ENCODE measurements at regions not wholly inside any gene's neighbourhood (a gene's known extent, or its start where the extent isn't known, plus 50 kb on each side); places are given as distances from the start of the nearest gene placed in this dataset.

DNA sequence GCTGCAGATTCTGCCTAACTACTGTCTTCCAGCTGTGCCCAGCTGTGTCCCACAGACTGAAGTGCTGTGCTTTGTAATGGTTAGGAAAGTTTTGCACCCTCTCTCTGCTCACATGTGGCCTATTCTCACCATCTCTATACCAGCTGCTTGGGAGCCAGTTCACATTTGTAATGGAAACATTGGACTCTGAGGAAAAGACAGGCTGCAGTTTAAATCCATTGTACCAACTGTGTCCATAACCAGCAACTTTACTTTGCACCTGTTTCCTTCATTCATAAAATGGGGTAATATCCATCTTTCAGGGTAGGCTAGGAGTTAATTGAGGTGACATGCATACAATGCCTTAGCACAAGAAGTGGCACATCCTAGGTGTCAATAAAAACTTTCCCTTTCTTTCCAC is 344.0 kb downstream of the TNS1 start:
- Histone ChIP-seq H3K27ac (ENCODE audit: low read depth, low read length) (no peak overlapping the region), H3K9me2 (replicated peaks; ENCODE audit: control insufficient read depth, low read length) (no peaks in the 10 kb centered on the region), H3K27me3 (ENCODE audit: control insufficient read depth, low read length) (peaks cover 24% of the 10 kb centered on the region; the same call in 1 of the 2 replicates), H3K4me1 (ENCODE audit: control insufficient read depth, low read length) (no peaks in the 10 kb centered on the region), H3K36me3 (ENCODE audit: control insufficient read depth, low read length) (no peaks in the 10 kb centered on the region), H3K9me3 (ENCODE audit: control insufficient read depth, insufficient read depth, low read length) (no peaks in the 10 kb centered on the region), H4K20me1 (ENCODE audit: control insufficient read depth, insufficient read depth, low read depth, low read length) (no peaks in the 10 kb centered on the region), H3K79me2 (ENCODE audit: control insufficient read depth, low read length) (no peaks in the 10 kb centered on the region), H3F3A (ENCODE audit: control insufficient read depth, insufficient read depth) (no peaks in the 10 kb centered on the region), H3K4me2 (ENCODE audit: low read length) (no peak overlapping the region), H3K4me3 (ENCODE audit: low read length) (no peak overlapping the region)
- TF ChIP-seq, protein P1, sequence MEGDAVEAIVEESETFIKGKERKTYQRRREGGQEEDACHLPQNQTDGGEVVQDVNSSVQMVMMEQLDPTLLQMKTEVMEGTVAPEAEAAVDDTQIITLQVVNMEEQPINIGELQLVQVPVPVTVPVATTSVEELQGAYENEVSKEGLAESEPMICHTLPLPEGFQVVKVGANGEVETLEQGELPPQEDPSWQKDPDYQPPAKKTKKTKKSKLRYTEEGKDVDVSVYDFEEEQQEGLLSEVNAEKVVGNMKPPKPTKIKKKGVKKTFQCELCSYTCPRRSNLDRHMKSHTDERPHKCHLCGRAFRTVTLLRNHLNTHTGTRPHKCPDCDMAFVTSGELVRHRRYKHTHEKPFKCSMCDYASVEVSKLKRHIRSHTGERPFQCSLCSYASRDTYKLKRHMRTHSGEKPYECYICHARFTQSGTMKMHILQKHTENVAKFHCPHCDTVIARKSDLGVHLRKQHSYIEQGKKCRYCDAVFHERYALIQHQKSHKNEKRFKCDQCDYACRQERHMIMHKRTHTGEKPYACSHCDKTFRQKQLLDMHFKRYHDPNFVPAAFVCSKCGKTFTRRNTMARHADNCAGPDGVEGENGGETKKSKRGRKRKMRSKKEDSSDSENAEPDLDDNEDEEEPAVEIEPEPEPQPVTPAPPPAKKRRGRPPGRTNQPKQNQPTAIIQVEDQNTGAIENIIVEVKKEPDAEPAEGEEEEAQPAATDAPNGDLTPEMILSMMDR (IDR thresholded peaks at IDR 0.05; ENCODE audit: low read depth, low read length, poor library complexity, severe bottlenecking), result no peak
- no peak for TF ChIP-seq EZH2phosphoT487 (IDR thresholded peaks at IDR 0.05; ENCODE audit: borderline replicate concordance, low read length)

DNA sequence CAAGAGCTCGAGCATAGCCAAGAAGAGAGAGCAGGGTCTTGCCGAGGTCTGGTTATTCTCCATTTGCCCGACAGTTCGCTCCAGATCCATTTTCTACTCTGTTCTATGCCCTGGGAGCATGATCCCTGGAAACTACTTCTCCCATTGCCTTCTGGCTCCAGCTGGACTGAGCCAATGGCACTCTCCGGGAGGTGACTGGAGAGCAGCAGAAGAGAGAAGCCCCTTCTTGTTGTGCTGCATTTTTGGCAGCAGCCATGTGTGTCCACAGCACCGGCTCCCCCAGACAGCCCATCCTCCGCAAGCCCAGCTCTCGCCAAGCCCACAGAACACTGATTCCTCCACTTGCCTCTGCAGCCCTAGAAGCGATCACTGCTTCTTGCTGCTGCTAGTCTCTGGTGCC is 345.5 kb downstream of the TNS1 start:
- Histone ChIP-seq H3K79me2 (ENCODE audit: control insufficient read depth, low read length) (no peaks in the 10 kb centered on the region), H3K27ac (ENCODE audit: low read depth, low read length) (no peak overlapping the region), H3K9me2 (replicated peaks; ENCODE audit: control insufficient read depth, low read length) (no peaks in the 10 kb centered on the region), H3K27me3 (ENCODE audit: control insufficient read depth, low read length) (peaks cover 24% of the 10 kb centered on the region; the same call in 1 of the 2 replicates), H3K4me3 (ENCODE audit: low read length) (no peak overlapping the region), H4K20me1 (ENCODE audit: control insufficient read depth, insufficient read depth, low read depth, low read length) (no peaks in the 10 kb centered on the region), H3K9me3 (ENCODE audit: control insufficient read depth, insufficient read depth, low read length) (no peaks in the 10 kb centered on the region), H3K4me2 (ENCODE audit: low read length) (no peak overlapping the region), H3F3A (ENCODE audit: control insufficient read depth, insufficient read depth) (no peaks in the 10 kb centered on the region), H3K36me3 (ENCODE audit: control insufficient read depth, low read length) (no peaks in the 10 kb centered on the region), H3K4me1 (ENCODE audit: control insufficient read depth, low read length) (no peaks in the 10 kb centered on the region)
- TF ChIP-seq, protein P1 (IDR thresholded peaks at IDR 0.05; ENCODE audit: low read depth, low read length, poor library complexity, severe bottlenecking), result no peak
- TF ChIP-seq EZH2phosphoT487 (IDR thresholded peaks at IDR 0.05; ENCODE audit: borderline replicate concordance, low read length), result no peak

DNA sequence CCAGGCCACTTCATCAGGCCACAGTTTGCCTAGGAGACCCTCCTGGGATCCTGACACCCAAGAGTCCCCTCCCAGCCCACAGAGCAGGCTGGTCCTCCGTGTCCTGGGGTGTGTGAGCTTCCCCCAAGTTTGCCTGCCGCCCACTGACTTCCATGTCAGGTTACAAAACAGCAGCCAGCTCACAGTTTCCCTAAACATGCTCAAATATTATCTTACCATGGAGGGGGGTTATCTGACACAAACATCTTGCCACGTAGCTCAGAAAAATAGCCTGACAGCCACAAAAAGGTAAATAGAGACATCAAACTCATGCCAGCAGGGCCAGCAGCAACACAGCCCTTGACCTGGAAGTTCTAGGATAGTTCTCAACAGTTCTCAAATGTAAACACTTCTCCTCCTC is 346.5 kb downstream of the TNS1 start:
- no peaks in the 10 kb centered on the region for H4K20me1 ChIP-seq (ENCODE audit: control insufficient read depth, insufficient read depth, low read depth, low read length)
- no peaks in the 10 kb centered on the region for H3K9me2 ChIP-seq (replicated peaks; ENCODE audit: control insufficient read depth, low read length)
- H3K9me3 ChIP-seq (ENCODE audit: control insufficient read depth, insufficient read depth, low read length), result no peaks in the 10 kb centered on the region
- TF ChIP-seq, protein P1 (IDR thresholded peaks at IDR 0.05; ENCODE audit: low read depth, low read length, poor library complexity, severe bottlenecking), result no peak
- no peak for TF ChIP-seq EZH2phosphoT487 (IDR thresholded peaks at IDR 0.05; ENCODE audit: borderline replicate concordance, low read length)
- H3K27me3 ChIP-seq (ENCODE audit: control insufficient read depth, low read length), result peaks cover 19% of the 10 kb centered on the region; the same call in 1 of the 2 replicates
- H3K79me2 ChIP-seq (ENCODE audit: control insufficient read depth, low read length), result no peaks in the 10 kb centered on the region
- no peak overlapping the region for H3K27ac ChIP-seq (ENCODE audit: low read depth, low read length)
- H3K36me3 ChIP-seq (ENCODE audit: control insufficient read depth, low read length), result no peaks in the 10 kb centered on the region
- H3F3A ChIP-seq (ENCODE audit: control insufficient read depth, insufficient read depth), result no peaks in the 10 kb centered on the region
- H3K4me3 ChIP-seq (ENCODE audit: low read length), result no peak overlapping the region
- H3K4me1 ChIP-seq (ENCODE audit: control insufficient read depth, low read length), result no peaks in the 10 kb centered on the region
- H3K4me2 ChIP-seq (ENCODE audit: low read length), result no peak overlapping the region

Data from DOHH2 (cell line).